Activated CD4-positive, alpha-beta memory T cell treated with anti-CD3 and anti-CD28 coated beads for 36 hours (primary cell): ENCODE measurements at regions not wholly inside any gene's neighbourhood (a gene's known extent, or its start where the extent isn't known, plus 50 kb on each side); places are given as distances from the start of the nearest gene placed in this dataset.
"Not testable (repeated sequence)": the region's sequence is repeated elsewhere in the genome, so short reads cannot be mapped to it uniquely, and the experiment has no call there.

ENCODE experiments used
- CTCF ChIA-PET: fragments of 350-600 bp; sonication (Branson Sonifier 250); formaldehyde crosslinking; loops from one replicate; lab custom pipeline; 2021; ENCODE audit warnings: antibody characterized with exemption, inconsistent platforms; lab: Charles Lee
- POLR2A ChIA-PET: fragments of 350-600 bp; sonication (Branson Sonifier 250); formaldehyde crosslinking; loops from one replicate; lab custom pipeline; 2021; ENCODE audit warnings: antibody characterized with exemption; lab: Charles Lee
- DNase-seq: peaks from one replicate; pipeline ENCODE4 v3.0.0-alpha.2; 2020
- H3K27ac Mint-ChIP-seq: one replicate; pipeline ENCODE4 v1.8.0; 2021; ENCODE audit warnings: mixed read lengths
- H3K27me3 Mint-ChIP-seq: one replicate; pipeline ENCODE4 v1.8.0; 2021; ENCODE audit warnings: mixed read lengths
- H3K36me3 Mint-ChIP-seq: one replicate; pipeline ENCODE4 v1.8.0; 2021; ENCODE audit warnings: mixed read lengths
- H3K4me1 Mint-ChIP-seq: one replicate; pipeline ENCODE4 v1.8.0; 2021; ENCODE audit warnings: low read depth, mixed read lengths
- H3K4me3 Mint-ChIP-seq: one replicate; pipeline ENCODE4 v1.8.0; 2021; ENCODE audit warnings: mild to moderate bottlenecking, mixed read lengths
- H3K9me3 Mint-ChIP-seq: one replicate; pipeline ENCODE4 v1.8.0; 2021; ENCODE audit warnings: mixed read lengths
- intact Hi-C: fragments of 100-400 bp; cut with micrococcal nuclease; formaldehyde crosslinking; loops from one replicate; pipeline ENCODE4 v1.15.1; 2023

- POLR2A ChIA-PET = no interaction called here
- H3K9me3 Mint-ChIP-seq = no peaks in the 10 kb centered on the region
- H3K4me3 Mint-ChIP-seq = no peak overlapping the region
- CTCF ChIA-PET = no interaction called here
- H3K36me3 Mint-ChIP-seq = no peaks in the 10 kb centered on the region
- intact Hi-C loops = no loop called here
- DNase-seq = no peak
- H3K27ac Mint-ChIP-seq = no peak overlapping the region
- H3K27me3 Mint-ChIP-seq = no peaks in the 10 kb centered on the region
- no peaks in the 10 kb centered on the region for H3K4me1 Mint-ChIP-seq
Measured at GRCh38 chr1:201633297-201633696, 94.4 kb downstream of the NAV1 start.

GRCh38 chr1:201633811-201634210 is 94.9 kb downstream of the NAV1 start:
- Mint-ChIP-seq H3K4me3 (no peak overlapping the region), H3K4me1 (no peaks in the 10 kb centered on the region), H3K9me3 (no peaks in the 10 kb centered on the region), H3K27ac (no peak overlapping the region), H3K27me3 (no peaks in the 10 kb centered on the region), H3K36me3 (no peaks in the 10 kb centered on the region)
- POLR2A ChIA-PET = no interaction called here
- DNase-seq = no peak
- intact Hi-C loops = no loop called here
- CTCF ChIA-PET = no interaction called here

- H3K36me3 Mint-ChIP-seq = no peaks in the 10 kb centered on the region
- ChIA-PET POLR2A (no interaction called here), CTCF (no interaction called here)
- no peak overlapping the region for H3K27ac Mint-ChIP-seq
- H3K4me1 Mint-ChIP-seq = no peaks in the 10 kb centered on the region
- DNase-seq = no peak
- no peaks in the 10 kb centered on the region for H3K27me3 Mint-ChIP-seq
- no peaks in the 10 kb centered on the region for H3K9me3 Mint-ChIP-seq
- intact Hi-C loops = no loop called here
- no peak overlapping the region for H3K4me3 Mint-ChIP-seq
Measured at GRCh38 chr1:201634261-201634660, 95.3 kb downstream of the NAV1 start.

- ChIA-PET POLR2A (no interaction called here), CTCF (no interaction called here)
- no peak overlapping the region for H3K4me3 Mint-ChIP-seq
- no peak overlapping the region for H3K27ac Mint-ChIP-seq
- H3K4me1 Mint-ChIP-seq = no peaks in the 10 kb centered on the region
- no peaks in the 10 kb centered on the region for H3K36me3 Mint-ChIP-seq
- no peaks in the 10 kb centered on the region for H3K9me3 Mint-ChIP-seq
- intact Hi-C loops = no loop called here
- no peaks in the 10 kb centered on the region for H3K27me3 Mint-ChIP-seq
- no peak for DNase-seq
Measured at GRCh38 chr1:201636097-201636496, 97.2 kb downstream of the NAV1 start.

DNA sequence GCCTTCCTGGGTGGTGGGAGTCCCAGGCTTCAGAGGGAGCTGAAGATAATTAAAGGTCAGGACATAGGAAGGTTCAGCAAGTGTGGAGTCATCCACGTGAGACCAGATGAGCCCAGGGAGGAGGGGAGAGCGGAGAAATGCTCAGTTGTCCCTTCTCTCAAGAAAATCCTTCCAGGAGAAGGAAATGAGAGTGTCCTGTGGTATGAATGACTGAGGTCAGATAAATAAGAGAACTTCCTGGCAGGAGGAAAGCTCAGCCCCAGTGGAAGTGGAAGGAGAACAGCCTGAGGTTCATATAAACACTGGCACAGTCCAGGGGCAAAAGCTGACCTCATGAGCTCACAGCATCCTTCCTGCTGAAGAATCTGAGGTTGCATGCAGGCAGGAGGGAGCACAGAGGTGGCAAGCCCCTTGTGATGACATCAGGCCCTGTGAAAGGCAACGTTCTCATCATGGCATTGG is 97.6 kb downstream of the NAV1 start:
- DNase-seq = no peak
- H3K27me3 Mint-ChIP-seq = no peaks in the 10 kb centered on the region
- no peak overlapping the region for H3K4me3 Mint-ChIP-seq
- ChIA-PET CTCF (no interaction called here), POLR2A (no interaction called here)
- H3K4me1 Mint-ChIP-seq = no peaks in the 10 kb centered on the region
- H3K9me3 Mint-ChIP-seq = no peaks in the 10 kb centered on the region
- no peak overlapping the region for H3K27ac Mint-ChIP-seq
- H3K36me3 Mint-ChIP-seq = no peaks in the 10 kb centered on the region
- intact Hi-C loops = no loop called here

DNA sequence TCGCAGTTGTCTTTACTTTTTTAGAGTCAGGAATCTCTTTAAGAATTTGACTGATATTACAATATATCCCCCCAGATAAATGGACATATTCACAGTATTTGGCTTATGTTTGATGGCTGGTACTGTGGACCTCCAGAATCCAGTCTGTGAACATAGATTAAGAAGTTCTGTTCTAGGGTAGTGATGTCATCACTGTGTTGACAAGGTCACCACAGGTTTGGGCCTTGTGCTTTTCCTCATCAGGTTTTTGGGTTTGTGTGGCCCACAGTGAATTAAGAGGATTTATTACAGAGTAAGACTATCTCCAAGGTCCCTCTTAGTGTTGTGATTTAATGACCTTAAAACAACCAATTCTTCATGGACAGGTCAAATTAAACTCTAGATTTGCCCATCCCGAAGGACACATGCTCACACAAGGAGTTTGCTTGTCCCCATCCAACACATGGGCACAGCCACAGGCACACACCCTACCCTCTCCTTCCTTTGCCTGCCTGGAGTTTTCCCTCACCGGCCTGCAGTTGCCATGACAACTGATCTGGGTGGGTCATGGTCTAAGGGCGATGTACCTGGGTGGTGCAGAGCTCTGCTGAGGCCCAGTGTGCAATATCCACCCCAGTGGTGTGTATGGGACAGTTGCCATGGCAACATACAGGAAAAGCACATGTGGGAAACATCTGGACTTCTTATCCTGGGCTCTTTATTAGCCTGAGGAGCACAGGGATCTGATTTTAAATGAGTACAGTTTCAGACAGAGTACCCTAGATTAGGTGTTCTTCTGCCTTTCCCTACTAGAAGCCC is 98.6 kb downstream of the NAV1 start:
- H3K4me3 Mint-ChIP-seq = no peak overlapping the region
- POLR2A ChIA-PET = no interaction called here
- intact Hi-C loops = no loop called here
- no peak overlapping the region for H3K27ac Mint-ChIP-seq
- no peaks in the 10 kb centered on the region for H3K9me3 Mint-ChIP-seq
- no peak for DNase-seq
- CTCF ChIA-PET = interaction anchor here (0.6 kb wide), 1 partner anchor 241 kb away, joined by 3 read pairs; no protein-coding TSS in a partner anchor
- H3K27me3 Mint-ChIP-seq = no peaks in the 10 kb centered on the region
- no peaks in the 10 kb centered on the region for H3K36me3 Mint-ChIP-seq
- no peaks in the 10 kb centered on the region for H3K4me1 Mint-ChIP-seq

DNA sequence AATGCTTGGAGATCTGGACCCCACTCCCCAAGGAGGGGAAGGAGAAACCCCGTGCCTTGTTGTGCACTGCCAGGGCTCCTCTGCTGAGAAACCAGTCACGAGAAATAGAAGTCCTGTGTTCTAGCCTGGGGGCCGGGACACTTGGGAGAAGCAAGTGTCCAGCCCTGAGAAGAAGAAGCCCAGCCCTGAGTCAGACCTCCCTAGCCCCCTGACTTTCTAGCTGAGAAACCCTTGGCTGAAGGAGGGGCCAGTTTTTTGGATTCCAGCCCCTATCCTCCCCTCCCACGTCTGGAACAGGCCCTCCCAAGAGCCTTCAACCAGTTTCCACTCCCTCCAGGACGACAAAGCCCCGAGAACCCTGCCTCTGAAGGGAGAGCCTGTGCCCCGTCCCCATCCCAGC is 100.5 kb downstream of the NAV1 start:
- H3K27me3 Mint-ChIP-seq = peaks cover 1% of the 10 kb centered on the region
- no peaks in the 10 kb centered on the region for H3K4me1 Mint-ChIP-seq
- no peak overlapping the region for H3K27ac Mint-ChIP-seq
- no peak overlapping the region for H3K4me3 Mint-ChIP-seq
- POLR2A ChIA-PET = no interaction called here
- H3K36me3 Mint-ChIP-seq = no peaks in the 10 kb centered on the region
- CTCF ChIA-PET = no interaction called here
- intact Hi-C loops = no loop called here
- no peaks in the 10 kb centered on the region for H3K9me3 Mint-ChIP-seq
- no peak for DNase-seq

GRCh38 chr1:201639826-201640225 is 100.9 kb downstream of the NAV1 start:
- CTCF ChIA-PET = no interaction called here
- intact Hi-C loops = no loop called here
- POLR2A ChIA-PET = no interaction called here

DNA sequence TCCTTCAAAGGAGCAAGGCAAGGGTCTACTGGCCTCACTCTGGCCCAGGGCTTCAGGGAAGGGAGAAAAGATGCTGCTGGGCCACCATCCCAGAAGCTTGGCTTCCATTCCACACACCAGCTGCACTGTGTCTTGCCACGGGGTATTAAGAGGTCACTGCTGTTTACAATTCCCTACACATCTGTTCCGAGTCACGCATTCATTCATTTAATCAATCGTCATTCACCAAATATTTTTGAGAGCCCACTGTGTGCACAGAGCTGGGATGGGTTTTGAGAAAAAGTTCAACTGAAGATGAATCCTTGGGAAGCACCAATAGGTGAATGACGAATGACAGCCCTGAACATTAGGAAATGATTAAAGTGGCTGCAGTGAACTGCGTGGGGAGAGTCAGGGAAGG is 101.7 kb downstream of the NAV1 start:
- Mint-ChIP-seq H3K27ac (no peak overlapping the region), H3K4me3 (no peak overlapping the region), H3K9me3 (no peaks in the 10 kb centered on the region), H3K36me3 (no peaks in the 10 kb centered on the region), H3K4me1 (no peaks in the 10 kb centered on the region), H3K27me3 (peaks cover 4% of the 10 kb centered on the region)
- no peak for DNase-seq
- ChIA-PET POLR2A (no interaction called here), CTCF (no interaction called here)
- intact Hi-C loops = no loop called here

More at GRCh38 chr1:201639826-201640225, 100.9 kb downstream of the NAV1 start:
- Mint-ChIP-seq H3K9me3 (no peaks in the 10 kb centered on the region), H3K4me1 (no peaks in the 10 kb centered on the region), H3K36me3 (no peaks in the 10 kb centered on the region), H3K4me3 (no peak overlapping the region), H3K27ac (no peak overlapping the region), H3K27me3 (peaks cover 4% of the 10 kb centered on the region)
- no peak for DNase-seq

DNA sequence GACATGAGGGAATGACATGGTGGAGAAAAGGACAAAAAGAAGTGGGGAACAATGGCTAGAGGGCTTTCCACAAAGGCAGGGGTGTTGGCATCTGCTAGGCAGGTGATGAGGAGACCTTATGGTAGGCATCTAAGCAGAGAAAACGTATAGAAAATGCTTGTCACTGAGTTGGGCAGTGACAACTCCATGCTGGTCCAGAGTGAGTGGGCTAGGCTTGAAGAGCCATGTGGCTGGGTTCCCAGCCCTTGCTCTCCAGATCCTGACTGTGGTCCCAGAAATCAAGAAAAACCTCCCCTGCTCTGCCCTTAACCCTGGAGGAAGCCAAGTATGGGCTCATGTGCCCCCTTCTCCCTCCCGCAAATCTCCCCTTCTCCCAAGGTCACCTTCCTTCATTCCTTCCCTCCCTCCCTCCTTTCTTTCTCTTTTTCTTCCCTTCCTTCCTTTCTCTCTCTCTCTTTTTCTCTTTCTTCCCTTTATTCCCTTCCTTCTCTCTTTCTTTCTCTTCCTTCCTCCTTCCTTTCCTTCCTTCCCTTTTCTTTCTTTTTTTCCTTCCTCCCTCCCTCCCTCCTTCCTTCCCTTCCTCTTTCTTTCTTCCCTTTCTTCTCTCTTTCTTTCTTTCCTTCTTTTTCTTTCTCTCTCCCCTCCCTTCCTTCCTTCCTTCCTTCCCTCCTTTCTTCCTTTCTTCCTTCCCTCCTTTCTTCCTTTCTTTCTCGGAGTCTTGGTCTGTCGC is 102.8 kb downstream of the NAV1 start:
- intact Hi-C loops = no loop called here
- Mint-ChIP-seq H3K27me3 (peaks cover 14% of the 10 kb centered on the region), H3K4me3 (no peak overlapping the region)

GRCh38 chr1:201643835-201644104 is 104.8 kb downstream of the NAV1 start:
- H3K4me3 Mint-ChIP-seq = no peak overlapping the region
- no peaks in the 10 kb centered on the region for H3K9me3 Mint-ChIP-seq
- H3K27ac Mint-ChIP-seq = no peak overlapping the region
- ChIA-PET CTCF (no interaction called here), POLR2A (no interaction called here)
- H3K27me3 Mint-ChIP-seq = peaks cover 26% of the 10 kb centered on the region
- H3K36me3 Mint-ChIP-seq = no peaks in the 10 kb centered on the region
- DNase-seq = no peak
- intact Hi-C loops = no loop called here
- H3K4me1 Mint-ChIP-seq = no peaks in the 10 kb centered on the region

More for the DNA sequence above, 102.8 kb downstream of the NAV1 start:
- DNase-seq = no peak
- Mint-ChIP-seq H3K27ac (no peak overlapping the region), H3K9me3 (no peaks in the 10 kb centered on the region), H3K4me1 (no peaks in the 10 kb centered on the region), H3K36me3 (no peaks in the 10 kb centered on the region)
- POLR2A ChIA-PET = no interaction called here
- CTCF ChIA-PET = no interaction called here

- DNase-seq = no peak
- H3K27ac Mint-ChIP-seq = no peak overlapping the region
- intact Hi-C loops = no loop called here
- POLR2A ChIA-PET = no interaction called here
- H3K36me3 Mint-ChIP-seq = no peaks in the 10 kb centered on the region
- no peaks in the 10 kb centered on the region for H3K4me1 Mint-ChIP-seq
- peaks cover 28% of the 10 kb centered on the region for H3K27me3 Mint-ChIP-seq
- H3K4me3 Mint-ChIP-seq = no peak overlapping the region
- CTCF ChIA-PET = no interaction called here
- H3K9me3 Mint-ChIP-seq = no peaks in the 10 kb centered on the region
Measured at GRCh38 chr1:201644197-201644596, 105.3 kb downstream of the NAV1 start.

GRCh38 chr1:201645000-201645399 is 106.1 kb downstream of the NAV1 start:
- H3K27ac Mint-ChIP-seq, H3K9me3 Mint-ChIP-seq, CTCF ChIA-PET, intact Hi-C loops, H3K4me3 Mint-ChIP-seq, H3K4me1 Mint-ChIP-seq, DNase-seq, POLR2A ChIA-PET, H3K36me3 Mint-ChIP-seq: not testable (repeated sequence)
- peaks cover 35% of the 10 kb centered on the region for H3K27me3 Mint-ChIP-seq
